ENCODE measurements at regions not wholly inside any gene's neighbourhood (a gene's known extent, or its start where the extent isn't known, plus 50 kb on each side); places are given as distances from the start of the nearest gene placed in this dataset.

GRCh38 chr3:59290358-59290757 is 240.5 kb upstream of the CFAP20DC start:
- no peak for DNase-seq (ENCODE audit: low spot score)

DNA sequence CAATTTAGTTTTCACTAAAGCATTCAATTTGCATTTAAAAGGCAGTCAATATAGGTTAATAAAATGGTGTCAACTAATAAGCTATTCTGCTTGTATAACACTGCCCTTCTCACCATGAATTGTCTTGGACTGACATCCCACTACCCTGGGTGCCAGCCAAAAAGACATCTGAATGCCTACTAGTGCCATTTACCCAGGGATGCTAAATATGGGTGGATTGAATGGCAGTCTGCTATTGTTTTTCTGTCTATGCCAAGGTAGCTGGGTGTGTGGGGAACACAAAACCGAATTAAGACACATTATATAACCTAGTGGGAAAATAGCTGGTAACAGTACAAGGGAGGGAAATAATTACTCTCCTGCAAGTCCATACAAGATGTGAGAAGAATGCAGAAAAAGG is 240.0 kb upstream of the CFAP20DC start:
- DNase-seq (ENCODE audit: low spot score), result no peak

DNA sequence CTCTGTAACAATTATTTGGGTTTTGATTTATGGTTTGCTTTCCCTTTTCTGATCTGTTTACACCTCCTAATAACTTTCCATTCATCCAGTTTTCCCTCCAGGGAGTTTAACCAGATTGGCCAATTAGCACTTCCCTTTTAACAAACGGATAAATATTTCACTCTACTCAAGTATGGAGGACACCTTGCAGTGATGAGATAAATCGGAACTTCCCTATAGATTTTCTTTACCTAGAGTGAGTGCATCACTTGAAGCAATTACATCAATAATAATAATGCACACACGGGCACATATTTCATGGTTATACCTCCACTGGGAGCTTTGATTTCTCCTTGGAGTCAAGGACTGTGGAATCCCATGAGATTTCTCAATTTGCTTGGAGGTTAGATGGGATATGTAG is 239.1 kb upstream of the CFAP20DC start:
- DNase-seq (ENCODE audit: low spot score), result no peak

GRCh38 chr3:59286791-59287531 is 237.1 kb upstream of the CFAP20DC start:
- peak; percentile 73 for DNase-seq (ENCODE audit: low spot score)

GRCh38 chr3:59285560-59285959 is 235.7 kb upstream of the CFAP20DC start:
- DNase-seq (ENCODE audit: low spot score), result no peak

GRCh38 chr3:59284926-59285325 is 235.1 kb upstream of the CFAP20DC start:
- DNase-seq (ENCODE audit: low spot score), result no peak

DNA sequence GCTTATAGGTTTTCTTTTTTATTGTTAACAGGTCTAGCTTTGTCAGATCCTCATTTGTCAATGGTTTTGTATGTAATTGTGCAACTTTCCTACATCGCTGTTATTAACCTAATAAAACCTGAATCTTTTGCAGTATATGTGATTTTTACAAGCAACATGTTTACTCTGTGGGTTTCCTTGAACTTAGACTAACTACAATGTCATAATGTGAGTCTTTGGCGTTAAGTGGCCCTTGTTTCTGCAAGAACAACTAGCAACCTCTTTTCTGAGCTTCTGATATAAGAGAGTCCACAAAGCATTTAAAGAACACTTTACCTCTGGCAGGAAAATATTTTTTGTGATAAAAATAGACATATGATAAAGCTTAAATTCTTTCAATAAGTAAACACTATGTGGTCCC is 230.3 kb upstream of the CFAP20DC start:
- no peak for DNase-seq (ENCODE audit: low spot score)

DNA sequence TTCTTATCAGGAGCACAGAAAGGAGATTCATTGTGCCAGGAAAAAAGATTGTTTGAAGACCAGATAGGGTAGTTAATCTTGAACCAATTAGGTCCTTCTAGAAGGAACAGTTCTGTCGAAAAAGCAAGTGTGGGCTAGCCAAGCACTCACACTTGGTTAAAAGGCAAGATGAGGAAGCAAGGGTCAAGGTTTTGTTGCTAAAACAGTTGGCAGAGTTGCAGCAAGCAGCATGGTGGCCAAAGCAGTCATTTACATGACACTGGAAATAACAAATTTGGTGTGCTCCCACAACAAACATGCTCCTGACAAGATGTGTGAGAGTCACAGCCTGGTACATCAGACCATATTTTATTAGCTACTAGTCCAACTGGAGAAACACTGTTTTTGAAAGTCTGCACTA is 228.0 kb upstream of the CFAP20DC start:
- no peak for DNase-seq (ENCODE audit: low spot score)

DNA sequence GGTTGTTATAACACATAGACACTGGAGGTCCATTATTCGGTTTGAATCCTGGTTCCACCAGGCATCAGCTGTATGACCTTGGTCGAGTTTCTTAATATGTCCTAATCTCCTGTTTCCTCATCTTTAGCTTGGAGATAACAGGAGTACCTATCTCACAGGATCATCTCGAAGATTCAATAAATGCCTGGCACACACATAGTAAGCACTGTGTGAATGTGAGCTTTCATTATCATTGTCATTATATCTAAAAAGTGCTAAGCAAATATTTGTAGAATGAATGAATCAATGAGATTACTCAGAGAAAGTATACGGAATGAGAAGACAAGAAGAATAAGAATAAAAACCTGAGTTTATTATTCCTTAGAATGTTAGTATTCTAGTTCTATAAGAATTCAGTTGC is 227.4 kb upstream of the CFAP20DC start:
- no peak for DNase-seq (ENCODE audit: low spot score)

DNA sequence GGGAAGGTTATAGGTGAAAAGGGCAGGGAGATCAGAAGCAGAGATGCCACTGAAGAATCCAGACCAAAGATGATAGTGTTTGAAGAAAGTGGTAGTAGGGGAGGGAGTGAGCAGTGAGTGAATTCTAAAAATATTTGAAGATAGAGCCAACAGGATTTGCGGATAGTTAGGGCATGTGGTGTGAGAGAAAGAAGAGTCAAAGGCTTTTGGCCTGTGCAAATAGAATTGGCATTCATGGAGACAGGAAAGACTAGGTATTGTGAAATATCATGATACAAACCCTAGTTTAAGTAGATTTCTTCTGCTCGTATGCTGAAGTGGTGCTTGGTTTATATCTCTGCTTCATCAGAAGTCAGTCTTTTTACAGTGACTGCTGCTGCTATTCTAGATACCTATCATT is 224.2 kb upstream of the CFAP20DC start:
- DNase-seq (ENCODE audit: low spot score), result peak; percentile 74

DNA sequence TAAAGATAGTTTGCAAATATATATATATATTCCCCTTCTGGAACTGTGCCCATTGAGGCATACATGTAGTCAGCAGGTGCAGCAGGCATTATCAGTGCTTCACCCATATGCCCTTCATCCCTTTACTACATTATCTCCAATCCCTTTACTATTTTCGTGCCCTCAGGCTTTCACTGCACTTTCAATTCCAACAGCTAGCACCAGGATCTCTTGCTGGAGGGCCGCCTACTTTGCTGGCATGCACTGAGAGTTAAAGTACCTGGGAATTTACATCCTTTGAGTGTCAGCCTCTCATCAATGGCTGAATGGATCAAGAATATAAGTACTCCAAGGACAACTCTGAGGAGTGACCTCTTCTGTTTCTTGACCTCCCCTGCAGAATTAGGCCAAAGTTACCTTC is 222.1 kb upstream of the CFAP20DC start:
- no peak for DNase-seq (ENCODE audit: low spot score)

DNA sequence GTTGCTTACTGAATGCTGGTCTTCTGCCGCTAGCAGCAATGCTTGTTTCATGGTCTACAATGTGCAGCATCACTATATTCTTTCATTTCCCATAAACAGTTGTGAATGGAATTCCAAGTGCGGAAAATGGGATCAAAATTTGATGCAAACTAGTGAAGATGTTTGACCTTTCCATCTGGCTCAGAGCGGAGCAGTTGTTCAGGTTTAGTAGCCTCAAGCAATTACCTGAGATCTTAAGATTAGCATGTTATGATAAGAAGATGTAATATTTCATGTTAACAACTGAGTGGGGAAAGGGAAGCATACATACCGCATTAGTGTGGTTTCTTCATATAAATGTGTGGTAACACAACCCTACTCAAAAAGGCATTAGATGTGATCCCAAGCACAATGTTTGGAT is 221.1 kb upstream of the CFAP20DC start:
- no peak for DNase-seq (ENCODE audit: low spot score)

DNA sequence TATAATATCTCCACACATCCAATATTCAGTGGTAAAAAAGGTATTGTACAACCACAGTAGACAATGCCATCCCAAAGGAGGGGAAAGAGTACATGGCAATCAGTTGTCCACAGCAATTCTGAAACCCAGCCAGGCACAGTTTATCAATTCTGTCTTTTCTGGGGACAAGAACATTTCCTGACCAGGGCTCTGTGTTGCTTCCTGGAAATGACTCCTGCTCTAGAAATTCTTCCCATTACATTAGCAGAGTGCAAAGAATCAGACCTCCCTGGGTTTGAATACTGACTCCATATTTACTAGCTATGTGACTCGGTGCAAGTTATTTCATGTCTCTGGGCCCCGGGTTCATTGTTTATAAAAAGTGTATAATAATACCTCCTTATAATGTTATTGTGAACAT is 220.4 kb upstream of the CFAP20DC start:
- DNase-seq (ENCODE audit: low spot score), result no peak

GRCh38 chr3:59268170-59268569 is 218.3 kb upstream of the CFAP20DC start:
- peak; percentile 32 for DNase-seq (ENCODE audit: low spot score)

DNA sequence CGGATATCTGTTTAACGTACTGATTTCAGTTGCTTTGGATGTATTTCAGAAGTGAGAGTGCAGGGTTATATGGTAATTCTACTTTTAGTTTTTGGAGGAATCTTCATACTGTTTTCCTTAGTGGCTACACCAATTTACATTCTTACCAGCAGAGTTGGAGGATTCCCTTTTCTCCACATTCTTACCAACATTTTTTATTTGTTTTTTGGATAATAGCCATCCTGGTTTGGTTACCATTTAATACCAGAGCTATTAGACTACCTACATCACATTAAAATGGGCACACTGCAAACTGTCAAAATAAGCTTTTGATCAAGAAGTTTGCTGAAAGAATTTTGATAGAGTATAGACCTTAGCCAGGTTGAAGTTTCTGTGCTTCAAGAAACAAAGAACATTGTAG is 217.2 kb upstream of the CFAP20DC start:
- no peak for DNase-seq (ENCODE audit: low spot score)

- DNase-seq (ENCODE audit: low spot score), result no peak
Observed at GRCh38 chr3:59266551-59266950, 216.7 kb upstream of the CFAP20DC start.

- no peak for DNase-seq (ENCODE audit: low spot score)
Observed at GRCh38 chr3:59265566-59265965, 215.7 kb upstream of the CFAP20DC start.

GRCh38 chr3:59264366-59264765 is 214.5 kb upstream of the CFAP20DC start:
- no peak for DNase-seq (ENCODE audit: low spot score)

GRCh38 chr3:59263152-59263551 is 213.3 kb upstream of the CFAP20DC start:
- peak; percentile 33 for DNase-seq (ENCODE audit: low spot score)

- DNase-seq (ENCODE audit: low spot score), result no peak
Observed at GRCh38 chr3:59262076-59262498, 212.3 kb upstream of the CFAP20DC start.

- DNase-seq (ENCODE audit: low spot score), result no peak
Observed at GRCh38 chr3:59261009-59261408, 211.2 kb upstream of the CFAP20DC start.

DNA sequence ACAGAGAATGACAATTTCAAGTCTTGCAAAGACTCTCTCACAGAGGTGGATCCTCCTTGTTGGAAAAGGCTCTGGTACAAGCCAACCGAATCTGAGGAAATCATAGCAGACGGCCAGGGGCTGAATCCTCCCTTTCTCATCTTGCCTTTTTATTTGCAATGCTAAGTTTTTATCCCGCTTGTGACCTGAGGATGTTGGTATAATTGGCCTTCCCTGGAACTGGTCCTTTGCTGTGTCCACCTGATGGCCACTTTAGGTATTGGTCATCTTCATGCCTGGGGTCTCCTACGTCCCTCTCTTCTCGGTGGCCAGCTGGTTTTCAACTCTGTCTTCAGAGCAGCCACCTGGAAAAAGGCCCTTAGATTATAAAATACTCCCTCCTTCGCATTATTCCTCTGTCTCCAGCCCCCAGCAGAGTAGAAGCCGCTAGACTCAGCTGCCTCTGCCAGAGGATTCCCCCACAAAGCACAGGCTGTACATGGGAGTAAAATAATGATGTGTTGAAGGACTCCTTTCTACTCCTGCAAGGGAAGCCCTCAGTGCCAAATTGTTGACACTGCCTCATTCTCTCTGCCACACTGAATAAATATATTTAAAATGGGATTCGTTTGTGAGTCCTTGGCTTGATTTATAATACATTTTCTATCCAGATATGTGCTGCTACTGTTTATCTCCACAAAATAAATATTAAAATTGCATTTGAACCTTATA is 208.9 kb upstream of the CFAP20DC start:
- DNase-seq (ENCODE audit: low spot score), result no peak

DNA sequence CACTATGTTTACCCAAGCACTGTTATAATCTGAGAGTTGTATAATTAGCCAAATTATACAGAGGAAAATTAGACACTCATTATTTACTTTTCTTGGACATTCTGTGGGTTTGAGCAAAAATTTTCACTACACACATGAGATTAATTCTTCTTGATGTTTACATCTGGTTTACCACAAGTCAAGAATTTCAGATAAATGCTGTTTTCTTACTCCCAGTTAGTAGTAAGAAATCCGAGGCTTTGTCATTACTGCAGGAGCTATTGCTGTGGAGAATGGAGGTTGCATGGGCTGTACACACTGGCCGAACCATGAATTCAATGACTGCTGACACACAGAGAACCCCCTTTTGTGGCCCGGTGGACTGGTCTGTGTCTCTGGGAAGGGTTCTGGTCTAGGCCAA is 207.7 kb upstream of the CFAP20DC start:
- DNase-seq (ENCODE audit: low spot score), result no peak

DNA sequence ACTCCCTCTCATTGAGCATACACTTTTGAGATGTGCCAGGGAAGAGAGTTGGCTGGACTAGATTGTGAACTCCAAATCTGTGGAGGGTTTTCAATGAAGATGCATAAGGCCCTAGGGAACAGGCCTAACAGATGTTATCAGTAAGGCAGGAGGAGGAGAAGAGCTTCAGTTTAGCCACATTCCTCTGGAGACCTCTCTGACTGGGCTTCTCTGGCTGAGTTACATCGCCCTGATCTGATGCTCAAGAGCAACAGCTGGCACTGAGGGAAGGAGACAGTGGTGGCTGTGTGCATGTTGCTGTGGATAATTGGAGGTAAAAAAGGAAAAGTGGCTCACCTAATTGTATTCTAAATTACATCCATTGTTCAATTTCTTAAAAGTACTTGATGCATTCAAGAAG is 206.4 kb upstream of the CFAP20DC start:
- no peak for DNase-seq (ENCODE audit: low spot score)

All from AG20443 (cell line).